GM08714 (cell line): ENCODE measurements at regions not wholly inside any gene's neighbourhood (a gene's known extent, or its start where the extent isn't known, plus 50 kb on each side); places are given as distances from the start of the nearest gene placed in this dataset.

ENCODE experiments used
- H3K4me3 ChIP-seq: fragments of 200-500 bp; sonication (Bioruptor generic); 2 replicates; pipeline ENCODE4 v1.5.1; 2014; ENCODE audit warnings: mild to moderate bottlenecking, low read length, inconsistent platforms
- ZNF274 ChIP-seq: IDR thresholded peaks from 2 replicates; pipeline ENCODE4 v1.6.1; 2012; ENCODE audit warnings: mild to moderate bottlenecking, low read depth, low read length

DNA sequence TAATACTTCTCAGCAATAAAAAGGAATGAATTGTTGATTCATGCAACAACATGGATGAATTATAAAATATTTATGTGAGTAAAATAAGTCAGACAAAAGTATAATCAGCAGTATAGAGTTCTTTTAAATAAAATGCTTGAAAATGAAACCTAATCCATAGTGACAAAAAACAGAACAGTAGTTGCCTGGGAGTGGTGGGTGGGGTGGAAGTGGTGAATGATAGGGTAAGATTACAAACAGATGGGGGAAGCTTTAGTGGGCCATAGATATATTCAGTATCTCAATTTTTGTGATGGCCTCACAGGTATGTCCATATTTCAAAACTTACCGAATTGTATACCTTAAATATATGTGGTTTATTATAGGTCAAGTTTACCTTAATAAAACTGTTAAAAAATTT, 124.9 kb upstream of the UBL3 start:
- H3K4me3 ChIP-seq, result no peak overlapping the region
- TF ChIP-seq ZNF274, result no peak

DNA sequence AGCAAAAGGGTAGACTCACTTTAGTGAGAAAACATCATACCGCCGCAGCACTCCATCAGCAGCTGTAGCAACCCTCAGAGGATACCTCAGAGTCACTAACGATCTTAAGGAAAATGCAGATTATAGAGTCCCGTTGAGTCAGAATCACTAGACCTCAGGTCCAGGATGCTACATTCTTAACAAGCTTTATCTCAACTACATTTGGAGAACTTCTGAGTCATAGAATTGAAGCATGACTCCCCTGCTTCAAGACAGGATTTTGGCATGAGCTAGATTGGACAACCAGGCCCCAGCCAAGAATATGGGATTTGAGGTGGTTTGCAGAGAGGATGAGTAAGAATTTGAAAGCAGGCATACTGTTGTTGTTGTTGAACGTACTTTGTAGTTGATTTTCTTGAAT, 118.9 kb upstream of the UBL3 start:
- no peak for TF ChIP-seq ZNF274
- H3K4me3 ChIP-seq, result no peak overlapping the region

GRCh38 chr13:29964181-29964845, 113.9 kb upstream of the UBL3 start:
- H3K4me3 ChIP-seq, result no peak overlapping the region
- TF ChIP-seq ZNF274, result no peak

- no peak for TF ChIP-seq ZNF274
- no peak overlapping the region for H3K4me3 ChIP-seq
Measured at GRCh38 chr13:29963089-29963488, 112.7 kb upstream of the UBL3 start.

DNA sequence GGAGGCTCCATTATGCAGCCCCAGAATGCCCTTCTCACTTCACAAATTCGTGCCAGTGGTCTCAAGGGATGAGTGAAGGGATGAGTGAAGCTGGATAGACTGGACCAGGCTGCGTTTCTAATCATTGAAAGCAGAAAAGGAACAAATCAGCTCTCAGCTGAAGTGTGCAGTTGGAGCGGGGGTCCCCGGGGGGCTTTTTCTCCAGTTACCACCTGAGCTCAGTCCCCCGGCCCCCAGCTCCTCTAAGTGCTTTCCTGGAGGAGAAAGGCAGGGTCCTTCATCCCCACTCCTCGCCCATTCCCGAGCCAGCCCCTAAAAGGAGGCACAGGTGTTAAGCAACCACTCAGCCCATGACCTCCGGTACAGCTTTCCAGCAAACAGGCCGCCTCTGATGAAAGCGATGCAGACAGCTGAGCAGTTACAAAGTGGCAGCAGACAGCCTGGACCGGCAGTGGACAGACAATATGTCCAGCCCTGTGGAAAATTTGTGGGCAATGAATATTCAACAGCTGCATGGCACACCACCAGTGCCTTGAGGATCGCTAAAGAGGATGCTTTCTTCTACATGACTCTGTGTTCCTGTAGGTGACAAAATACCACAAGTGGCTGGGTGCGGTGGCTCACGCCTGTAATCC, 110.7 kb upstream of the UBL3 start:
- H3K4me3 ChIP-seq, result no peak overlapping the region
- TF ChIP-seq ZNF274, result no peak

GRCh38 chr13:29959603-29960002, 109.2 kb upstream of the UBL3 start:
- no peak overlapping the region for H3K4me3 ChIP-seq
- TF ChIP-seq ZNF274, result no peak

DNA sequence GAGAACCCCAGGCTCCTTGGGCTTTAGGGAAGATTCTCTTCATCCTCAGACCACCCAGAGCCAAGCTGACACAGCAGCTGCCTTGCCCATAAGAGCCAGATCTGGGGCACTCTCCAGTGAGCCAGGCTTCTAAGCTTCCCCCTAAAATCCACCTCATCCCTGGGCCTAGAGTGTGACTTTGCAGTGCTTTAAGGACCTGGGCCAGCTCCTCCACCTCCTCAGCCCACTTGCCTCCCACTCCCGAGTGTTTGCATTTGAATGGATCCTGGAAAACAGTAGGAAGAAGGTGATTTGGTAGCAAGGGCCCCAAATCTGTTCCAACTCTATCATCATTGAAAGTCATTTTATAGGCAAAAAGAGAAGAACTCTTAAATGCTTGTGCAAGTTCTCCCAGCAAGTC, 108.7 kb upstream of the UBL3 start:
- no peak for TF ChIP-seq ZNF274

DNA sequence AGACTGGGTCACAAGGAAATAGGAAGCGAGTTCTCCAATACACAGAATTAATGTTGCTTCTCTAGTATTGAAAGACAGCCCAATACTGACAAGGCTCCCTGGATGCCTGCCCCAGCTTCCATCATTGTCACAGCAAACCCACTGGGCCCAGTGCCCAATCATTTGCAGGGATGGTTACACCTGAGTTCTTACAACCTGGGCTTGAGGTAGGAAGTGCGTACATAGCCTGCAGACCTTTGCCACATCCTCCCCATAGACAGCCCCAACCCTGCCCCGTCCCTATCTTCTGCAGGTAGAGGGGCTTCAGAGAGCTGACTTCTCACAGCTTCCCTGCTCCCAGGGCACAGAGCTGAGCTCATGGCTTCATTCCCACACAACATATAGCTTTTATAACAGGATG, 108.1 kb upstream of the UBL3 start:
- no peak for TF ChIP-seq ZNF274
- no peak overlapping the region for H3K4me3 ChIP-seq

More for the DNA sequence above, 108.7 kb upstream of the UBL3 start:
- no peak overlapping the region for H3K4me3 ChIP-seq

- no peak overlapping the region for H3K4me3 ChIP-seq
- no peak for TF ChIP-seq ZNF274
Measured at GRCh38 chr13:29957320-29957719, 106.9 kb upstream of the UBL3 start.

DNA sequence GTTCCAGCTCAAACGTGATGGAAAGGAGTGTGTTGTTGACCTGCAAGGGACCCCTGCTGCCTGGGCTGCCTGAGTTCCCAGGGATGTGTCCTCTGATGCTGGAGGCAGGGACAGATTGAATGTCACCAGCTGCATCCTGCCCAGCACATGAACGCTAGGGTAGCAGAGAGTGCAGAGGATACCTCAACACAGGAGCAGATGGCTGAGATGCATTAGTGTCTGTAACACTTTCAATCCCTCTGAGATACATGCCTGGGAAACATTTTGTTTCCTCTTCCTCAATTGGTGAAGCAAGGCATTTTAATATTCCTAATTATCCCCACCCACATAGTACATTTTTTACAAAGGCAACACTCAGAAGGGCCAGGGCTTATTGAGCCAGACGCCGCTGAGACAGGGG, 106.4 kb upstream of the UBL3 start:
- TF ChIP-seq ZNF274, result no peak
- no peak overlapping the region for H3K4me3 ChIP-seq

- no peak overlapping the region for H3K4me3 ChIP-seq
- TF ChIP-seq ZNF274, result no peak
Measured at GRCh38 chr13:29955137-29955650, 104.8 kb upstream of the UBL3 start.

- TF ChIP-seq ZNF274, result no peak
- no peak overlapping the region for H3K4me3 ChIP-seq
Measured at GRCh38 chr13:29954082-29955028, 103.9 kb upstream of the UBL3 start.

- no peak for TF ChIP-seq ZNF274
- H3K4me3 ChIP-seq, result no peak overlapping the region
Measured at GRCh38 chr13:29953542-29953941, 103.1 kb upstream of the UBL3 start.

DNA sequence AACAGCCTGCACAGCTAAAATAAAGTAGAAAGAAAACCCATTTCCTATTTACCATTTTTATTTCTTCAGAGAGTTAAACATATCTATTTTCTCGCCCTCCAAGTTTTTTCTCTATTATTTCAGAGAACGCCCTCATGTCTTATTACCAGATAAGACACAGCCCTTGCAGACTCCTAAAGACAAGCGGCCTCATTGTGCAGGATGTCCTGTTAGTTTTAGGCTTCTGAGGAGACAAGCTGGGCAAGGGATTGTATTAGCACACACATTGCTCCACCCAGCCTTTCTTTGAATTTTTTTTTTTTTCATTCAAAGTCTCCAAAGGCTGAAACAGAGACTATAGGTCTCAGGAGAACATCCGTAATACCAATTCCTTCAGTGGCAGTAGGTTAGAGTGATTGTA, 101.8 kb upstream of the UBL3 start:
- no peak overlapping the region for H3K4me3 ChIP-seq
- TF ChIP-seq ZNF274, result no peak
